ENCODE measurements at regions not wholly inside any gene's neighbourhood (a gene's known extent, or its start where the extent isn't known, plus 50 kb on each side); places are given as distances from the start of the nearest gene placed in this dataset.
"Not testable (repeated sequence)": the region's sequence is repeated elsewhere in the genome, so short reads cannot be mapped to it uniquely, and the experiment has no call there.

- H2AFZ ChIP-seq (ENCODE audit: low read length): no peak overlapping the region
- H3K9me2 ChIP-seq (replicated peaks; ENCODE audit: insufficient read depth, low read length): no peaks in the 10 kb centered on the region
- no peaks in the 10 kb centered on the region for H3F3A ChIP-seq (ENCODE audit: insufficient read depth, low read length)
- peaks cover 19% of the 10 kb centered on the region for H3K79me2 ChIP-seq (ENCODE audit: low read length)
- H3K36me3 ChIP-seq (replicated peaks; ENCODE audit: insufficient read depth, low read length): no peaks in the 10 kb centered on the region; the same call in 1 of the 2 replicates
- TF ChIP-seq EZH2 (optimal IDR thresholded peaks at IDR 0.05; ENCODE audit: low read depth, low read length) (no peak), EZH2phosphoT487 (IDR thresholded peaks at IDR 0.05; ENCODE audit: low read length) (no peak), CTCF (IDR thresholded peaks at IDR 0.05; ENCODE audit: low read length) (no peak)
- no peak overlapping the region for H3K4me3 ChIP-seq (ENCODE audit: low read length)
- no peaks in the 10 kb centered on the region for H3K4me1 ChIP-seq (ENCODE audit: low read length)
- H3K27ac ChIP-seq (ENCODE audit: low read length): no peak overlapping the region
- H3K9me3 ChIP-seq (replicated peaks; ENCODE audit: insufficient read depth, low read length): no peaks in the 10 kb centered on the region
- no peaks in the 10 kb centered on the region for H3K27me3 ChIP-seq (replicated peaks; ENCODE audit: insufficient read depth, low read length)
- no peak overlapping the region for H3K9ac ChIP-seq (ENCODE audit: low read length)
- H3K4me2 ChIP-seq (ENCODE audit: low read depth, low read length): no peak overlapping the region
- no peak for DNase-seq
- H4K20me1 ChIP-seq (ENCODE audit: insufficient read depth, low read length): no peaks in the 10 kb centered on the region
These were observed 75.9 kb upstream of the ZNF746 start for GRCh38 chr7:149573519-149573918.

- H3K27me3 ChIP-seq (replicated peaks; ENCODE audit: insufficient read depth, low read length); H4K20me1 ChIP-seq (ENCODE audit: insufficient read depth, low read length); H3K9me2 ChIP-seq (replicated peaks; ENCODE audit: insufficient read depth, low read length); H3K4me3 ChIP-seq (ENCODE audit: low read length); H2AFZ ChIP-seq (ENCODE audit: low read length); H3K9ac ChIP-seq (ENCODE audit: low read length); H3K27ac ChIP-seq (ENCODE audit: low read length); DNase-seq; H3K9me3 ChIP-seq (replicated peaks; ENCODE audit: insufficient read depth, low read length); H3K4me2 ChIP-seq (ENCODE audit: low read depth, low read length); H3F3A ChIP-seq (ENCODE audit: insufficient read depth, low read length); H3K4me1 ChIP-seq (ENCODE audit: low read length); H3K36me3 ChIP-seq (replicated peaks; ENCODE audit: insufficient read depth, low read length): not testable (repeated sequence)
- H3K79me2 ChIP-seq (ENCODE audit: low read length): peaks cover 19% of the 10 kb centered on the region
These were observed 75.3 kb upstream of the ZNF746 start for GRCh38 chr7:149572920-149573319.

DNA sequence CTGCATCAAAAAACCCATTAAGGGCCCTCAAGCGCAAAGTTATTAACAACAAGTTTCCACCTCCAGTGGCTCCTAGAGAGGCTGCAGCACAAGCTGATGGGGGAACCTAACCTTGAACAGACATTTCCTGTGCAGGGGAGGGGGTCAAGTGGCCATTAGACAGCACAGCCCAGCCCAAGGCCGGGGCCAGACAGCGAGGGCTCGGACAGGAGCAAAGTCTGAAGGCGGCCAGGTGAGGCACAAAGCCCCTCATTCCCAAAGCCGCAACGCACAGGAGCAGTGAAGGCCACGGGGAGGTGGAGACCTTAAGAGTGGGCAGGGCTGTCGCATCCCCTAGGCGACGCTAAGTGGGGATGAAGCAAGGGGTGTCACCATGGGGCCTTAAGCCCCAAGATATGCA is 73.2 kb upstream of the ZNF746 start:
- Histone ChIP-seq H2AFZ (ENCODE audit: low read length) (no peak overlapping the region), H3K9me3 (replicated peaks; ENCODE audit: insufficient read depth, low read length) (no peaks in the 10 kb centered on the region), H3K27me3 (replicated peaks; ENCODE audit: insufficient read depth, low read length) (no peaks in the 10 kb centered on the region), H3K79me2 (ENCODE audit: low read length) (peaks cover 19% of the 10 kb centered on the region), H3K9ac (ENCODE audit: low read length) (no peak overlapping the region), H3F3A (ENCODE audit: insufficient read depth, low read length) (no peaks in the 10 kb centered on the region), H3K27ac (ENCODE audit: low read length) (no peak overlapping the region), H3K4me2 (ENCODE audit: low read depth, low read length) (no peak overlapping the region), H4K20me1 (ENCODE audit: insufficient read depth, low read length) (no peaks in the 10 kb centered on the region), H3K36me3 (replicated peaks; ENCODE audit: insufficient read depth, low read length) (no peaks in the 10 kb centered on the region; the same call in 1 of the 2 replicates), H3K9me2 (replicated peaks; ENCODE audit: insufficient read depth, low read length) (no peaks in the 10 kb centered on the region), H3K4me1 (ENCODE audit: low read length) (no peaks in the 10 kb centered on the region), H3K4me3 (ENCODE audit: low read length) (no peak overlapping the region)
- DNase-seq: no peak
- no peak for TF ChIP-seq EZH2 (optimal IDR thresholded peaks at IDR 0.05; ENCODE audit: low read depth, low read length)
- TF ChIP-seq CTCF (IDR thresholded peaks at IDR 0.05; ENCODE audit: low read length): no peak
- no peak for TF ChIP-seq EZH2phosphoT487 (IDR thresholded peaks at IDR 0.05; ENCODE audit: low read length)

DNA sequence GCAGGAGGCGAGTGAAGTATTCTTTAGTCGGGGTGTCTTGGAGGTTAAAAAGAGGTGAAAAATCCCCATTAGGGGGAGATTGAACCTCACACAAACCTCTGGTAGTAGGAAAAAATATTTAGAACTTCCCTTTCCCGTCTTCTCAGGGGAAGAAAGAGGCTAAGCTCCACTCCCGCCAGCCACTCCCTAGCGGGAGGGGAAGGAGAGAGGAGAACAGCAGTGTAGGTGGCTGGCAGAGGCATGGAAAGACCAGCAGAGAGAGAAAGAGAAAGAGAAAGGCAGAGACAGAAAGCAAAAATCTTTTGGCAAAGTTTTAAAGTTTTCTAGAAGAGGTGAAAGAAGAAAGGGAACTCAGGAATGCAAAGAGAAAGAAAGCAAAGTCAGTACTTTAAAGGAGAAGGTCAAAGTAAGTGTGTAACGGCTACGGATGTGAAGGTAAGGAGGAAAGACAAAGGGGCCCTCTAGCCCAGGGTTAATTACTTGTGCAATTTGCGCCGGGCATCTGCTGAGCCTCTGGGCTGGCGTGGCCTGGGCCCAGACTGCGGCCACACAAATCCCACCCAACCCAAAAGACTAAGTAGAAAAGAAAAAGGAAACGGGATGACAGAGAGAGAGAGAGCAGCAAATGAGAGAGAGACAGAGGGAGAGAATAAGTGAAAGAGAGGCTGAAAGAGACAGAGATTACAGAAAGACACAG is 72.3 kb upstream of the ZNF746 start:
- H3K9me2 ChIP-seq (replicated peaks; ENCODE audit: insufficient read depth, low read length): no peaks in the 10 kb centered on the region
- no peaks in the 10 kb centered on the region for H3K27me3 ChIP-seq (replicated peaks; ENCODE audit: insufficient read depth, low read length)
- no peak for DNase-seq
- no peak overlapping the region for H2AFZ ChIP-seq (ENCODE audit: low read length)
- no peak overlapping the region for H3K4me3 ChIP-seq (ENCODE audit: low read length)
- H3K9ac ChIP-seq (ENCODE audit: low read length): no peak overlapping the region
- H3K27ac ChIP-seq (ENCODE audit: low read length): no peak overlapping the region
- H3K79me2 ChIP-seq (ENCODE audit: low read length): peaks cover 22% of the 10 kb centered on the region
- no peaks in the 10 kb centered on the region; the same call in 1 of the 2 replicates for H3K36me3 ChIP-seq (replicated peaks; ENCODE audit: insufficient read depth, low read length)
- no peaks in the 10 kb centered on the region for H3K9me3 ChIP-seq (replicated peaks; ENCODE audit: insufficient read depth, low read length)
- no peaks in the 10 kb centered on the region for H3K4me1 ChIP-seq (ENCODE audit: low read length)
- no peaks in the 10 kb centered on the region for H4K20me1 ChIP-seq (ENCODE audit: insufficient read depth, low read length)
- H3F3A ChIP-seq (ENCODE audit: insufficient read depth, low read length): no peaks in the 10 kb centered on the region
- TF ChIP-seq EZH2 (optimal IDR thresholded peaks at IDR 0.05; ENCODE audit: low read depth, low read length): no peak
- no peak for TF ChIP-seq CTCF (IDR thresholded peaks at IDR 0.05; ENCODE audit: low read length)
- TF ChIP-seq EZH2phosphoT487 (IDR thresholded peaks at IDR 0.05; ENCODE audit: low read length): no peak
- H3K4me2 ChIP-seq (ENCODE audit: low read depth, low read length): no peak overlapping the region
